ENCODE measurements at regions not wholly inside any gene's neighbourhood (a gene's known extent, or its start where the extent isn't known, plus 50 kb on each side); places are given as distances from the start of the nearest gene placed in this dataset.

DNA sequence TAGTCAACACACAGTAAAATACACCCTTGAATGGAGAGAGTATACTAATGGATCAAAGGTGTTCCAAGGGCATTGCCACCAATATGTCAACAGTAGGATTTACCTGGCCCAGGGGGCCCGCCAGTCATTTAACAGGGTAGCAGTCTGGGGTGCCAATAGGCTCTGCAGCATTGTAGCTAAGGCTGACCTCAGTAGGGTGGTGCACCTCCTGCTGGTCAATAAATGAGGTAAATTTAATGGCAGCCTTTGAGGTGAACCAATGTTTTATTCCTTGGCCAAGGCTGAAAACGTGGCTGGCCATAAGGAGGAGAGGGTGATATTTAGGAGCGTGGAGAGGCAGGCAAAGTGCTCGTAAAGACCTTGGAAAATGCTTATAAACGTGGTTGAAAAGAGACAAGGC, 147.2 kb downstream of the RPS12 start:
- TF ChIP-seq ZNF274 (IDR thresholded peaks at IDR 0.05; ENCODE audit: low read depth, low read length), result no peak
- TF ChIP-seq YY1 (IDR thresholded peaks at IDR 0.05; ENCODE audit: insufficient read depth, insufficient read length), result no peak
- no peak for TF ChIP-seq SUZ12 (IDR thresholded peaks at IDR 0.05; ENCODE audit: extremely low read depth, insufficient read depth, insufficient read length)

All from NT2/D1 (cell line).